ENCODE measurements at regions not wholly inside any gene's neighbourhood (a gene's known extent, or its start where the extent isn't known, plus 50 kb on each side); places are given as distances from the start of the nearest gene placed in this dataset.

DNA sequence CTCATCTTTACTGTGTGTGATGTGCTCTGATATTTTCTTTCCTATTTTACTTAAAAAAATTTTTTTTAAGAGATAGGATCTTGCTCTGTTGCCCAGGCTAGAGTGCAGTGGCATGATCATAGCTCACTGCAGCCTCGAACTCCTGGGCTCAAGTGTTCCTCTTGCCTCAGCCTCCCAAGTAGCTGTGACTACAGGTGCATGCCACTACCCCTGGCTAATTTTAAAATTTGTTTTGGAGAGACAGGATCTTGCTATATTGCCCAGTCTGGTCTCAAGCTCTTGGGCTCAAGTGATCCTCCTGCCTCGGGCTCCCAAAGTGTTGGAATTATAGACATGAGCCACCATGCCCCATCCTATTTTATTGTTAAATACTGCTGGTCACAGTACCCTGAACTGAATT lies 67.4 kb downstream of the FOXD2 start:
- H3K27me3 Mint-ChIP-seq (ENCODE audit: insufficient read depth): peaks cover 37% of the 10 kb centered on the region
- no peaks in the 10 kb centered on the region for H3K36me3 Mint-ChIP-seq (ENCODE audit: low read depth)
- no peaks in the 10 kb centered on the region for H3K9me3 Mint-ChIP-seq
- DNase-seq: no peak
- H3K27ac Mint-ChIP-seq: no peak overlapping the region
- no peak for TF ChIP-seq CTCF (IDR thresholded peaks at IDR 0.05)
- H3K4me1 Mint-ChIP-seq (ENCODE audit: low read depth): no peaks in the 10 kb centered on the region
- no peak overlapping the region for H3K4me3 Mint-ChIP-seq

DNA sequence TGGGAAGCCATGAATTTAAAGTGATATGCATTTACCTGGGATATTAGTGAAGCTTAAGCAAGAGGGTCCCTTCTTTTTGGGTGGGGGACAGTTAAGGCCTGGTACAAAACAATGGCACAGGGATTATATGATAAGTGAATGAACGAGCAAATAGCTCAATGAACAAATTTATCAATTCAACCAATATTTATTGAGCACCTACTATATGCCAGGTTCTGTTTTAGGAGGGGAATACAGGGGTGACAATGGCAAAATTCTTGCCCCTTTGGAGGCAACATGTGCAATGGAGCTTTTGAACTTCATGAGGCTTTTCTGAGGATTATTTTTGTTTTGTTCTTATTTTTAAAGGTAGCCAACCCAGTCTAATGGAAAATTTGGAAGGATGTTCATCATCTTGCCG lies 68.2 kb downstream of the FOXD2 start:
- Mint-ChIP-seq H3K9me3 (no peaks in the 10 kb centered on the region), H3K27me3 (ENCODE audit: insufficient read depth) (peaks cover 44% of the 10 kb centered on the region), H3K27ac (no peak overlapping the region), H3K36me3 (ENCODE audit: low read depth) (no peaks in the 10 kb centered on the region), H3K4me3 (no peak overlapping the region), H3K4me1 (ENCODE audit: low read depth) (no peaks in the 10 kb centered on the region)
- DNase-seq: no peak
- TF ChIP-seq CTCF (IDR thresholded peaks at IDR 0.05): no peak

- Mint-ChIP-seq H3K4me3 (no peak overlapping the region), H3K36me3 (ENCODE audit: low read depth) (no peaks in the 10 kb centered on the region), H3K4me1 (ENCODE audit: low read depth) (no peaks in the 10 kb centered on the region), H3K27ac (no peak overlapping the region), H3K9me3 (no peaks in the 10 kb centered on the region), H3K27me3 (ENCODE audit: insufficient read depth) (peaks cover 52% of the 10 kb centered on the region)
- no peak for TF ChIP-seq CTCF (IDR thresholded peaks at IDR 0.05)
- no peak for DNase-seq
These were observed 69.3 kb downstream of the FOXD2 start for GRCh38 chr1:47507144-47507543.

GRCh38 chr1:47507881-47508701 lies 70.2 kb downstream of the FOXD2 start:
- H3K36me3 Mint-ChIP-seq (ENCODE audit: low read depth): no peaks in the 10 kb centered on the region

GRCh38 chr1:47508702-47509431 lies 71.0 kb downstream of the FOXD2 start:
- Mint-ChIP-seq H3K27me3 (ENCODE audit: insufficient read depth) (peaks cover 59% of the 10 kb centered on the region), H3K4me1 (ENCODE audit: low read depth) (no peaks in the 10 kb centered on the region), H3K9me3 (no peaks in the 10 kb centered on the region; the same call in 1 of the 2 replicates), H3K27ac (no peak overlapping the region), H3K4me3 (peak overlapping the region; percentile 50; the same call in 1 of the 2 replicates), H3K36me3 (ENCODE audit: low read depth) (no peaks in the 10 kb centered on the region)
- no peak for DNase-seq
- TF ChIP-seq CTCF (IDR thresholded peaks at IDR 0.05): no peak

More at GRCh38 chr1:47507881-47508701, 70.2 kb downstream of the FOXD2 start:
- H3K4me3 Mint-ChIP-seq: no peak overlapping the region
- no peak for DNase-seq
- TF ChIP-seq CTCF (IDR thresholded peaks at IDR 0.05): no peak
- H3K9me3 Mint-ChIP-seq: no peaks in the 10 kb centered on the region
- no peak overlapping the region for H3K27ac Mint-ChIP-seq
- H3K27me3 Mint-ChIP-seq (ENCODE audit: insufficient read depth): peaks cover 61% of the 10 kb centered on the region
- no peaks in the 10 kb centered on the region for H3K4me1 Mint-ChIP-seq (ENCODE audit: low read depth)
